K562 (cell line): ENCODE measurements at regions not wholly inside any gene's neighbourhood (a gene's known extent, or its start where the extent isn't known, plus 50 kb on each side); places are given as distances from the start of the nearest gene placed in this dataset.
A peak's percentile ranks its signal among the peaks of the same experiment; 100 is the strongest.

Source experiments
- ATAC-seq: fragments of 200-7000 bp; cut with Tn5 transposase; 3 replicates; pipeline ENCODE4 v1.9.1; 2020; ENCODE audit warnings: moderate library complexity
- BruUV-seq: library from RNA; stranded (reverse); fragments of 400-500 nt; replicated peaks from 2 replicates; lab custom pipeline; 2021; lab: Mats Ljungman, UMichigan
- CTCF ChIA-PET: fragments of 300-600 bp; formaldehyde crosslinking; extraction: SDS; loops from one replicate; lab custom pipeline; 2021; ENCODE audit warnings: low intra/inter-chr PET ratio; lab: Yijun Ruan, JAX
- POLR2A ChIA-PET: fragments of 300-600, 350-650 bp; sonication (Branson Sonifier 250); formaldehyde crosslinking; extraction: SDS; loops from one replicate; lab custom pipeline; 2021; ENCODE audit warnings: antibody characterized with exemption, inconsistent platforms; lab: Yijun Ruan, JAX
- DNase-seq, 4 experiments: peaks; one replicate each; pipeline versions ENCODE4 v3.0.0 to v3.0.0-alpha.2; 2011 to 2018; ENCODE audit warnings: low spot score in 3 of 4, mixed read lengths in 3 of 4; ENCODE audit errors: extremely low read depth in 1 of 4
- FAIRE-seq: peaks from 2 replicates; lab custom pipeline; 2011; peaks lifted over from hg19 to GRCh38; lab: Jason Lieb, UNC
- H2AFZ ChIP-seq: 2 replicates; pipeline ENCODE4 v1.6.0; 2011; ENCODE audit warnings: low read depth, low read length, control low read depth, inconsistent platforms
- H3K27ac ChIP-seq: fragments of 200-600 bp; 3 replicates; pipeline ENCODE4 v1.8.0; 2011; ENCODE audit warnings: low read depth, mild to moderate bottlenecking, control low read depth, inconsistent platforms, low read length, moderate library complexity, mixed read lengths; ENCODE audit errors: extremely low read depth
- H3K27me3 ChIP-seq, 2 experiments: fragments of 300-600 bp in 1 of 2; 2 replicates in 1 of 2; 3 replicates in 1 of 2; pipeline versions ENCODE4 v1.6.0 to v1.8.0; 2011; ENCODE audit warnings: inconsistent platforms in 2 of 2, low read length in 2 of 2, mild to moderate bottlenecking in 1 of 2, mixed read lengths in 1 of 2, moderate library complexity in 1 of 2; ENCODE audit not compliant: control insufficient read depth in 2 of 2, insufficient read depth in 2 of 2
- H3K36me3 ChIP-seq: fragments of 300-600 bp; 3 replicates; pipeline ENCODE4 v1.8.0; 2011; ENCODE audit warnings: mild to moderate bottlenecking, low read length, inconsistent platforms; ENCODE audit not compliant: control insufficient read depth, insufficient read depth
- H3K4me1 ChIP-seq, 2 experiments: fragments of 200-600 bp in 1 of 2; replicated peaks in 1 of 2; 2 replicates in 1 of 2; 3 replicates in 1 of 2; pipeline versions ENCODE4 v1.5.1 to v1.8.0; 2011; ENCODE audit warnings: inconsistent platforms in 2 of 2, low read length in 2 of 2, mild to moderate bottlenecking in 1 of 2, mixed read lengths in 1 of 2, moderate library complexity in 1 of 2; ENCODE audit not compliant: control insufficient read depth in 2 of 2, insufficient read depth in 2 of 2
- H3K4me2 ChIP-seq: 2 replicates; pipeline ENCODE4 v1.6.1; 2011; ENCODE audit warnings: low read length, control low read depth, inconsistent platforms, mixed read lengths; ENCODE audit not compliant: insufficient read depth
- H3K4me3 ChIP-seq: fragments of 200-600 bp; sonication (generic), shearing (Covaris generic); 2 replicates; pipeline ENCODE4 v1.5.1; 2016; ENCODE audit warnings: control low read depth, inconsistent platforms
- H3K79me2 ChIP-seq: fragments of 200-600 bp; 3 replicates; pipeline ENCODE4 v1.8.0; 2011; ENCODE audit warnings: low read length, inconsistent platforms; ENCODE audit not compliant: control insufficient read depth, insufficient read depth
- H3K9ac ChIP-seq, 2 experiments: 2 replicates each; pipeline versions ENCODE4 v1.6.0 to v1.6.1; 2011; ENCODE audit warnings: low read depth in 2 of 2, low read length in 2 of 2, control low read depth in 1 of 2, inconsistent platforms in 1 of 2, mild to moderate bottlenecking in 1 of 2, mixed read lengths in 1 of 2; ENCODE audit not compliant: insufficient read depth in 1 of 2
- H3K9me1 ChIP-seq: one replicate; pipeline ENCODE4 v1.6.0; 2011; ENCODE audit warnings: inconsistent platforms, mild to moderate bottlenecking, low read length, moderate library complexity; ENCODE audit not compliant: control insufficient read depth, insufficient read depth
- H3K9me3 ChIP-seq: replicated peaks from 2 replicates; pipeline ENCODE4 v1.5.1; 2011; ENCODE audit warnings: low read depth, low read length, inconsistent platforms; ENCODE audit not compliant: control insufficient read depth, insufficient read depth
- H4K20me1 ChIP-seq: replicated peaks from 2 replicates; pipeline ENCODE4 v1.6.1; 2011; ENCODE audit warnings: low read length, inconsistent platforms, mixed read lengths; ENCODE audit not compliant: control insufficient read depth, insufficient read depth
- ARHGAP35 ChIP-seq: fragments of 450-650 bp; IDR thresholded peaks from 2 replicates; pipeline ENCODE4 v1.6.1; 2018; ENCODE audit not compliant: partially characterized antibody
- CBFA2T2 ChIP-seq: fragments of 450-650 bp; conservative IDR thresholded peaks from 2 replicates; pipeline ENCODE4 v1.6.1; 2017; ENCODE audit warnings: mild to moderate bottlenecking
- CBFA2T3 ChIP-seq: fragments of 450-650 bp; IDR thresholded peaks from 2 replicates; pipeline ENCODE4 v1.6.1; 2017
- DNMT1 ChIP-seq: fragments of 450-650 bp; IDR thresholded peaks from 2 replicates; pipeline ENCODE4 v1.6.1; 2016; ENCODE audit warnings: antibody characterized with exemption, mild to moderate bottlenecking
- EP300 ChIP-seq: IDR thresholded peaks from 2 replicates; pipeline ENCODE4 v1.6.1; 2012; ENCODE audit warnings: low read length, improper control_type of control experiment
- MTA1 ChIP-seq: fragments of 450-650 bp; IDR thresholded peaks from 2 replicates; pipeline ENCODE4 v1.6.1; 2017; ENCODE audit warnings: borderline replicate concordance
- POLR3A ChIP-seq: IDR thresholded peaks from 2 replicates; pipeline ENCODE4 v1.6.1; 2011; ENCODE audit warnings: borderline replicate concordance, mild to moderate bottlenecking, moderate library complexity; ENCODE audit not compliant: insufficient read length, insufficient read depth; ENCODE audit errors: extremely low read depth
- SOX6 ChIP-seq: fragments of 450-650 bp; IDR thresholded peaks from 2 replicates; pipeline ENCODE4 v1.6.1; 2014; ENCODE audit warnings: mild to moderate bottlenecking
- TCF3 ChIP-seq: sonication (generic); formaldehyde crosslinking; IDR thresholded peaks from 2 replicates; pipeline ENCODE4 v1.4.0; 2020; ENCODE audit warnings: mild to moderate bottlenecking, missing genetic modification reagents
- TCF7 ChIP-seq: sonication (generic); IDR thresholded peaks from 2 replicates; pipeline ENCODE4 v1.6.1; 2016; ENCODE audit warnings: antibody characterized with exemption, borderline replicate concordance
- TEAD1 ChIP-seq, 2 experiments: fragments of 450-650 bp in 1 of 2; sonication (generic) in 1 of 2; formaldehyde crosslinking; IDR thresholded peaks; 2 replicates each; pipeline versions ENCODE4 v1.4.0 to v1.8.0; 2020 to 2022; ENCODE audit warnings: mild to moderate bottlenecking in 2 of 2, missing genetic modification reagents in 1 of 2
- VEZF1 ChIP-seq: fragments of 200-800 bp; sonication (Bioruptor generic); IDR thresholded peaks from 2 replicates; pipeline ENCODE4 v1.6.1; 2017; ENCODE audit warnings: missing genetic modification characterization, missing compliant biosample characterization
- ZNF584 ChIP-seq: fragments of 200-800 bp; sonication (Bioruptor generic); IDR thresholded peaks from 2 replicates; pipeline ENCODE4 v1.6.1; 2016; ENCODE audit warnings: low read depth, mild to moderate bottlenecking, missing genetic modification characterization, missing compliant biosample characterization
- WGBS: fragments of 100-300 bp; shearing (Covaris generic); methylation state at CpG from one replicate; pipeline ENCODE4 v1.1.6; 2016; ENCODE audit warnings: low coverage, mixed read lengths; ENCODE audit not compliant: insufficient coverage; ENCODE audit errors: missing lambda C conversion rate; 5-methylcytosine and 5-hydroxymethylcytosine counted together
- in situ Hi-C: fragments of 300-500 bp; cut with MboI; formaldehyde crosslinking; loops from 4 replicates; pipeline ENCODE4 v1.15.0; 2018; ENCODE audit warnings: inconsistent platforms, mixed read lengths
- intact Hi-C: fragments of 100-400 bp; cut with micrococcal nuclease; formaldehyde crosslinking; loops from 2 replicates; pipeline ENCODE4 v1.14.2; 2022

DNA sequence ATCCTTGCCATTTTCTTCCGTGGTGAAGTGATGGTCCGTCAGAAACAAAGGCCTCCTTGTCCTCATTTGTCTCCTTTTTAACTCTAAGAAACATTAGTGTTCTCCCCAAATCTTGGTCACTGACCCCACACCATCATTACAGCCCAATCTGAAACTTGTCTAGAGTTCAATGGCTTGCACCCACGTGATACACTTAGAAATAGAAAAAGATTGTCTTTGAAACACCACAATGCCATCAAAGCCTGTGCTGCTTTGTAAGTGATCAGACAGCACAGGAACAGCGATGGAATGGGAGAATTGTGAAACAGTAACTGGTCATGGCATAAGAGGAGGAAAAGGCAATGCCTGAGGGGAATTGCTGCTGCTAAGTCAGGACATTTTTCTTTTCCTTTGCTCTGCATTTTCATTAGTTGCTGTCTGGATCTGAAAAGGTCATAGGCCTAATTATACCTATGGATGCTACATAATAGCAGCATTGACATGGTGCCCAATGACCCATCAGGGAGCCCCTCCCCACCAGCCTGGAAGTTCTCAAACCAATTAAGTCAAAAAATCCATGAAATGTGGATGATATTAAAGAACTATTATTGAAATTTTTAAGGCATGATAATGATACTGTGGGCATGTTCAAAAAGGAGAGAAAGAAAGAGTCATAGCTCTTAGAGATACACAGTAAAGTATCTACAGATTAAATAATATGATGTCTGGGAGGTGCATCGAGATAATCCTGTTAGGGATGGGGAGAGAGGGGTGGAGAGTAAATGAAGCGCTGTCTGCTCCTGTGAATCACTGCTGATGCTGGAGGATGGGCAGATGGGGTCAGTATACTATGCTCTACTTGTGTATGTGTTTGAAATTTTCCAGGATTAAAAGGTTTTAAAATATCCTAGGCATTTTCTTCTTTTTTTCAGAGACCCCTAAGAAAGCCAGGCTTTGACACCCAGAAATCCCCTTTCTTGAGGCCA lies 83.6 kb downstream of the ENC1 start (continued):
- TF ChIP-seq POLR3A (no peak), DNMT1 (no peak), VEZF1 (CRISPR knock-in tag) (no peak)
- TF ChIP-seq, all 486 proteins: peak for 0

- no peak overlapping the region for H3K4me2 ChIP-seq
- DNase-seq: peak in 1 of 4 experiments; percentile 25
- H3K36me3 ChIP-seq: no peaks in the 10 kb centered on the region
- H3K27me3 ChIP-seq: peaks cover 4 to 17% of the 10 kb centered on the region in 2 experiments; a peak in 3 of 5 replicates
- no peak overlapping the region for H2AFZ ChIP-seq
- intact Hi-C loops (no loop called here), in situ Hi-C loops (no loop called here)
- no peak overlapping the region for H3K27ac ChIP-seq
- H4K20me1 ChIP-seq: no peaks in the 10 kb centered on the region; the same call in 1 of the 2 replicates
- FAIRE-seq: peak; percentile 19
- no peaks in the 10 kb centered on the region for H3K79me2 ChIP-seq
- 0% methylated on average over 1 of the region's 3 CpGs for WGBS
- no peak overlapping the region for H3K4me3 ChIP-seq
- POLR2A ChIA-PET: no interaction called here
- no peaks in the 10 kb centered on the region for H3K9me1 ChIP-seq
- no peaks in the 10 kb centered on the region for H3K9me3 ChIP-seq
- no peak overlapping the region for H3K9ac ChIP-seq
- no peak for ATAC-seq
- BruUV-seq: no TSS peak
- CTCF ChIA-PET: no interaction called here
- TF ChIP-seq CBFA2T3: peak; percentile 51
- 0 out of 2 replicates have a peak, but pooled peaks have one; percentile 5 for TF ChIP-seq EP300
- TF ChIP-seq TCF7: no peak
- TF ChIP-seq ZNF584: no peak
- TF ChIP-seq MTA1: no peak
- TF ChIP-seq TCF3 (CRISPR knock-in tag): peak; percentile 35; the same call in 1 of the 2 replicates
- TF ChIP-seq SOX6: peak; percentile 27; the same call in 1 of the 2 replicates
- no peak for TF ChIP-seq ARHGAP35
- peak; percentile 25; the same call in 1 of the 2 replicates for TF ChIP-seq CBFA2T2
- peak in 1 of 2 experiments; percentile 22; a peak in 1 of 4 replicates for TF ChIP-seq TEAD1 (CRISPR knock-in tag; IDR thresholded peaks at IDR 0.05)
- H3K4me1 ChIP-seq: peaks cover 0 to 2% of the 10 kb centered on the region in 2 experiments; a peak in 2 of 5 replicates
These were observed 84.5 kb downstream of the ENC1 start for GRCh38 chr5:74556006-74556405.
